SK-N-SH (cell line): ENCODE measurements at regions not wholly inside any gene's neighbourhood (a gene's known extent, or its start where the extent isn't known, plus 50 kb on each side); places are given as distances from the start of the nearest gene placed in this dataset.

Experiments
- EP300 ChIP-seq, 2 experiments: IDR thresholded peaks; 2 replicates each; pipeline versions ENCODE4 v1.4.0 to v1.6.1; 2012; ENCODE audit warnings: borderline replicate concordance in 1 of 2, low read depth in 1 of 2, low read length in 1 of 2
- EZH2phosphoT487 ChIP-seq: fragments of 200-600 bp; sonication (generic); IDR thresholded peaks from 2 replicates; pipeline ENCODE4 v1.6.1; 2017; ENCODE audit warnings: low read depth, mixed run types, mild to moderate bottlenecking, antibody characterized with exemption, moderate library complexity, borderline replicate concordance
- FOSL2 ChIP-seq: IDR thresholded peaks from 2 replicates; pipeline ENCODE4 v1.4.0; 2012; ENCODE audit warnings: low read depth, mild to moderate bottlenecking, moderate library complexity, borderline replicate concordance
- FOXM1 ChIP-seq: IDR thresholded peaks from 2 replicates; pipeline ENCODE4 v1.4.0; 2012; ENCODE audit warnings: low read depth, mild to moderate bottlenecking
- GABPA ChIP-seq: IDR thresholded peaks from 2 replicates; pipeline ENCODE4 v1.4.0; 2012; ENCODE audit warnings: low read depth, mild to moderate bottlenecking
- MXI1 ChIP-seq: IDR thresholded peaks from 2 replicates; pipeline ENCODE4 v1.6.1; 2012; ENCODE audit warnings: mild to moderate bottlenecking, low read depth, low read length, improper control_type of control experiment
- POLR2AphosphoS5 ChIP-seq: IDR thresholded peaks from 2 replicates; pipeline ENCODE4 v1.6.1; 2012; ENCODE audit warnings: low read depth, low read length
- TAF1 ChIP-seq: IDR thresholded peaks from 2 replicates; pipeline ENCODE4 v1.6.1; 2012; ENCODE audit warnings: low read depth, mild to moderate bottlenecking, low read length, moderate library complexity, borderline replicate concordance
- TF ChIP-seq, protein P1 (sequence below): fragments of 200-600 bp; sonication (generic); IDR thresholded peaks from 2 replicates; pipeline ENCODE4 v1.6.1; 2017; ENCODE audit warnings: antibody characterized with exemption, mild to moderate bottlenecking, moderate library complexity
- TF ChIP-seq, protein P2 (sequence below): IDR thresholded peaks from 2 replicates; pipeline ENCODE4 v1.6.1; 2012; ENCODE audit warnings: mild to moderate bottlenecking, low read depth, low read length, moderate library complexity

DNA sequence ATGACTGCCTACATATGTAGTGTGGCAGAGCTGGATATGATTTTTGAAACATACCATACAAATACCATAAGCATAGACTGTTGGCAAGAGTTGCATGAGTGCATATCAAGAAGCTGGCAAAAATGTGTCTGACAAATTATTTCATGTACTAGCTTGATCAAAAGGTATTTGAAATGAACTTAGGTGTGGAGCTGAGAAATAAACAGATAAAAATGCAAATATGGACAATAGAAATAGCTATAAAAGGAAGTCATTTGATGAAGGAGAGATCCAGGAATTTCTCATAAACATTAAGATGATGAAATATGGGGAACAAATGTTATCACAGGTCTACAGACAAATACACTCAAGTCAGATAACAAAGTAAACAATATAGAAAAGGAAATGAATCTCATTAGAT lies 609.1 kb downstream of the PTPRC start:
- TF ChIP-seq EZH2phosphoT487 (no peak), POLR2AphosphoS5 (no peak), EP300 (IDR thresholded peaks at IDR 0.05; ENCODE audit: borderline replicate concordance in 1 of 2, low read depth in 1 of 2, low read length in 1 of 2) (no peak), MXI1 (no peak), GABPA (no peak), FOSL2 (no peak), TAF1 (no peak), FOXM1 (no peak)
- TF ChIP-seq, protein P1, sequence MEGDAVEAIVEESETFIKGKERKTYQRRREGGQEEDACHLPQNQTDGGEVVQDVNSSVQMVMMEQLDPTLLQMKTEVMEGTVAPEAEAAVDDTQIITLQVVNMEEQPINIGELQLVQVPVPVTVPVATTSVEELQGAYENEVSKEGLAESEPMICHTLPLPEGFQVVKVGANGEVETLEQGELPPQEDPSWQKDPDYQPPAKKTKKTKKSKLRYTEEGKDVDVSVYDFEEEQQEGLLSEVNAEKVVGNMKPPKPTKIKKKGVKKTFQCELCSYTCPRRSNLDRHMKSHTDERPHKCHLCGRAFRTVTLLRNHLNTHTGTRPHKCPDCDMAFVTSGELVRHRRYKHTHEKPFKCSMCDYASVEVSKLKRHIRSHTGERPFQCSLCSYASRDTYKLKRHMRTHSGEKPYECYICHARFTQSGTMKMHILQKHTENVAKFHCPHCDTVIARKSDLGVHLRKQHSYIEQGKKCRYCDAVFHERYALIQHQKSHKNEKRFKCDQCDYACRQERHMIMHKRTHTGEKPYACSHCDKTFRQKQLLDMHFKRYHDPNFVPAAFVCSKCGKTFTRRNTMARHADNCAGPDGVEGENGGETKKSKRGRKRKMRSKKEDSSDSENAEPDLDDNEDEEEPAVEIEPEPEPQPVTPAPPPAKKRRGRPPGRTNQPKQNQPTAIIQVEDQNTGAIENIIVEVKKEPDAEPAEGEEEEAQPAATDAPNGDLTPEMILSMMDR = no peak
- TF ChIP-seq, protein P2, sequence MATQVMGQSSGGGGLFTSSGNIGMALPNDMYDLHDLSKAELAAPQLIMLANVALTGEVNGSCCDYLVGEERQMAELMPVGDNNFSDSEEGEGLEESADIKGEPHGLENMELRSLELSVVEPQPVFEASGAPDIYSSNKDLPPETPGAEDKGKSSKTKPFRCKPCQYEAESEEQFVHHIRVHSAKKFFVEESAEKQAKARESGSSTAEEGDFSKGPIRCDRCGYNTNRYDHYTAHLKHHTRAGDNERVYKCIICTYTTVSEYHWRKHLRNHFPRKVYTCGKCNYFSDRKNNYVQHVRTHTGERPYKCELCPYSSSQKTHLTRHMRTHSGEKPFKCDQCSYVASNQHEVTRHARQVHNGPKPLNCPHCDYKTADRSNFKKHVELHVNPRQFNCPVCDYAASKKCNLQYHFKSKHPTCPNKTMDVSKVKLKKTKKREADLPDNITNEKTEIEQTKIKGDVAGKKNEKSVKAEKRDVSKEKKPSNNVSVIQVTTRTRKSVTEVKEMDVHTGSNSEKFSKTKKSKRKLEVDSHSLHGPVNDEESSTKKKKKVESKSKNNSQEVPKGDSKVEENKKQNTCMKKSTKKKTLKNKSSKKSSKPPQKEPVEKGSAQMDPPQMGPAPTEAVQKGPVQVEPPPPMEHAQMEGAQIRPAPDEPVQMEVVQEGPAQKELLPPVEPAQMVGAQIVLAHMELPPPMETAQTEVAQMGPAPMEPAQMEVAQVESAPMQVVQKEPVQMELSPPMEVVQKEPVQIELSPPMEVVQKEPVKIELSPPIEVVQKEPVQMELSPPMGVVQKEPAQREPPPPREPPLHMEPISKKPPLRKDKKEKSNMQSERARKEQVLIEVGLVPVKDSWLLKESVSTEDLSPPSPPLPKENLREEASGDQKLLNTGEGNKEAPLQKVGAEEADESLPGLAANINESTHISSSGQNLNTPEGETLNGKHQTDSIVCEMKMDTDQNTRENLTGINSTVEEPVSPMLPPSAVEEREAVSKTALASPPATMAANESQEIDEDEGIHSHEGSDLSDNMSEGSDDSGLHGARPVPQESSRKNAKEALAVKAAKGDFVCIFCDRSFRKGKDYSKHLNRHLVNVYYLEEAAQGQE = no peak
